HEK293T (cell line): ENCODE measurements at regions not wholly inside any gene's neighbourhood (a gene's known extent, or its start where the extent isn't known, plus 50 kb on each side); places are given as distances from the start of the nearest gene placed in this dataset.

Experiments used
- CTCF ChIA-PET: fragments of 350-600 bp; formaldehyde crosslinking; extraction: SDS; loops from one replicate; lab custom pipeline; 2021; ENCODE audit warnings: antibody characterized with exemption, inconsistent platforms; lab: Yijun Ruan, JAX
- POLR2A ChIA-PET: fragments of 350-600 bp; formaldehyde crosslinking; extraction: SDS; loops from one replicate; lab custom pipeline; 2020; ENCODE audit warnings: antibody characterized with exemption, inconsistent platforms; lab: Yijun Ruan, JAX
- DNase-seq: peaks from one replicate; pipeline ENCODE4 v3.0.0; 2012; ENCODE audit warnings: mixed read lengths; ENCODE audit errors: extremely low spot score
- ARNT ChIP-seq: fragments of 450-650 bp; IDR thresholded peaks from 2 replicates; pipeline ENCODE4 v1.6.1; 2017; ENCODE audit warnings: mild to moderate bottlenecking
- BHLHE40 ChIP-seq: fragments of 450-650 bp; IDR thresholded peaks from 2 replicates; pipeline ENCODE4 v1.6.1; 2016; ENCODE audit warnings: mild to moderate bottlenecking, moderate library complexity, borderline replicate concordance
- CTBP1 ChIP-seq: fragments of 450-650 bp; IDR thresholded peaks from 2 replicates; pipeline ENCODE4 v1.6.1; 2016; ENCODE audit warnings: borderline replicate concordance
- ELF4 ChIP-seq: fragments of 450-650 bp; IDR thresholded peaks from 2 replicates; pipeline ENCODE4 v1.6.1; 2017; ENCODE audit warnings: antibody characterized with exemption
- FOXA1 ChIP-seq: fragments of 450-650 bp; IDR thresholded peaks from 2 replicates; pipeline ENCODE4 v1.6.1; 2016; ENCODE audit warnings: mild to moderate bottlenecking
- FOXK2 ChIP-seq: fragments of 450-650 bp; IDR thresholded peaks from 2 replicates; pipeline ENCODE4 v1.6.1; 2016; ENCODE audit warnings: mild to moderate bottlenecking
- FOXM1 ChIP-seq: fragments of 450-650 bp; IDR thresholded peaks from 2 replicates; pipeline ENCODE4 v1.6.1; 2017; ENCODE audit warnings: mild to moderate bottlenecking, borderline replicate concordance
- HDGF ChIP-seq: fragments of 450-650 bp; IDR thresholded peaks from 2 replicates; pipeline ENCODE4 v1.6.1; 2017; ENCODE audit warnings: antibody characterized with exemption, borderline replicate concordance
- L3MBTL2 ChIP-seq: fragments of 450-650 bp; conservative IDR thresholded peaks from 2 replicates; pipeline ENCODE4 v1.6.1; 2016; ENCODE audit warnings: mild to moderate bottlenecking
- LEF1 ChIP-seq: fragments of 450-650 bp; IDR thresholded peaks from 2 replicates; pipeline ENCODE4 v1.6.1; 2017; ENCODE audit warnings: mild to moderate bottlenecking, borderline replicate concordance
- NFRKB ChIP-seq: fragments of 450-650 bp; IDR thresholded peaks from 2 replicates; pipeline ENCODE4 v1.6.1; 2016; ENCODE audit warnings: mild to moderate bottlenecking, moderate library complexity
- PKNOX1 ChIP-seq: fragments of 450-650 bp; IDR thresholded peaks from 2 replicates; pipeline ENCODE4 v1.6.1; 2016
- SP1 ChIP-seq: fragments of 450-650 bp; IDR thresholded peaks from 2 replicates; pipeline ENCODE4 v1.6.1; 2017
- SUZ12 ChIP-seq: fragments of 450-650 bp; IDR thresholded peaks from 2 replicates; pipeline ENCODE4 v1.6.1; 2016; ENCODE audit warnings: mild to moderate bottlenecking
- TARDBP ChIP-seq: fragments of 450-650 bp; IDR thresholded peaks from 2 replicates; pipeline ENCODE4 v1.6.1; 2016
- ZNF384 ChIP-seq: fragments of 450-650 bp; IDR thresholded peaks from 2 replicates; pipeline ENCODE4 v1.6.1; 2016

GRCh38 chr2:12288048-12288447, 428.7 kb upstream of the TRIB2 start:
- ChIA-PET POLR2A (no interaction called here), CTCF (no interaction called here)
- no peak for TF ChIP-seq FOXM1
- no peak for TF ChIP-seq NFRKB
- no peak for TF ChIP-seq BHLHE40
- TF ChIP-seq L3MBTL2 = no peak
- TF ChIP-seq CTBP1 = no peak
- TF ChIP-seq HDGF = no peak
- DNase-seq = no peak

- POLR2A ChIA-PET = no interaction called here
- CTCF ChIA-PET = no interaction called here
- TF ChIP-seq ZNF384 (no peak), ARNT (no peak), BHLHE40 (no peak), FOXA1 (no peak), HDGF (no peak), L3MBTL2 (no peak), NFRKB (no peak), SP1 (no peak), LEF1 (no peak)
- DNase-seq = no peak
These were observed 427.5 kb upstream of the TRIB2 start for GRCh38 chr2:12289120-12289802.

GRCh38 chr2:12291303-12291702, 425.4 kb upstream of the TRIB2 start:
- ChIA-PET CTCF (no interaction called here), POLR2A (no interaction called here)
- TF ChIP-seq L3MBTL2 (no peak), ELF4 (no peak), SUZ12 (no peak), FOXK2 (no peak), CTBP1 (no peak), SP1 (no peak), FOXM1 (no peak), ZNF384 (no peak), TARDBP (no peak), NFRKB (no peak), BHLHE40 (no peak), HDGF (no peak), PKNOX1 (no peak), ARNT (no peak), LEF1 (no peak), FOXA1 (no peak)
- DNase-seq = no peak

- CTCF ChIA-PET = no interaction called here
These were observed 422.9 kb upstream of the TRIB2 start for GRCh38 chr2:12293874-12294273.

DNA sequence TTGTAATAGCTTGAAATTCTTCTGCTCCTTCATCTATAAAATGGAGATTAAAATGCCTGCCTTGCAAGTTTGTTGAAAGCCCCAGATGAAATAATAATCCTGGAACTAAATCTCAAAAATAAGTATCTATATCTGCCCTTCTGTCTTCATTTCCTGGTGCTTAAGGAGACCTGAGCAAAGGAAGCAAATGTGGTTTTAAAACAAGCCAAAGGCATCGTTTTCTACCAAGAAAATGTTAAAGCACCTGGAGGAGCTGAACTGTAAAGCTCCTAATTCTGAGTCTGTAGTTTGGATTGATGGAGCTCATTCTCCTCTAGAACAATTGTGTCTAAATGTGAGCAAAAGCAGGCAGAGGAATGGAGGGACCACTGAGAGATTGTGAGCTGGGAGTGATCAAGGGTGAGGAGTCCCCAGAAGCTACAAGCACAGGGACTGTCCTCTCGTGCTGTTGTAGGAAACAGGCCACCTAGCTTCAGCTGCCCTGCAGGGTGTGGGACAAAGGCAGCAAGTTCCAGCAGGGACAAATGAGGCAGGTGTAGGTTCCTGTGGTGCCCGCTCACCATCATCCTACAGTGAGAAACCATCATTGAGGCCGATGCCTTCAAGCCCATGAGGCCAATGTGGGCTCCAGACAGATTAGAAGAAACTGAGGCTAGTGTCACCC, 420.7 kb upstream of the TRIB2 start:
- CTCF ChIA-PET = interaction anchor here (0.6 to 1.2 kb wide), 2 partner anchors 23 to 419 kb away, joined by 3 read pairs; no protein-coding TSS in a partner anchor
- no peak for DNase-seq
- TF ChIP-seq PKNOX1 (no peak), FOXM1 (no peak), HDGF (no peak), SUZ12 (no peak), CTBP1 (no peak)
- POLR2A ChIA-PET = no interaction called here

More at GRCh38 chr2:12293874-12294273, 422.9 kb upstream of the TRIB2 start:
- POLR2A ChIA-PET = no interaction called here
- TF ChIP-seq L3MBTL2 = no peak
- TF ChIP-seq TARDBP = no peak
- TF ChIP-seq SP1 = no peak
- TF ChIP-seq ELF4 = no peak
- no peak for TF ChIP-seq FOXA1
- no peak for TF ChIP-seq FOXM1
- TF ChIP-seq CTBP1 = no peak
- no peak for TF ChIP-seq ZNF384
- no peak for TF ChIP-seq SUZ12
- TF ChIP-seq LEF1 = no peak
- TF ChIP-seq FOXK2 = no peak
- TF ChIP-seq PKNOX1 = no peak
- TF ChIP-seq ARNT = no peak
- no peak for TF ChIP-seq NFRKB
- no peak for DNase-seq

DNA sequence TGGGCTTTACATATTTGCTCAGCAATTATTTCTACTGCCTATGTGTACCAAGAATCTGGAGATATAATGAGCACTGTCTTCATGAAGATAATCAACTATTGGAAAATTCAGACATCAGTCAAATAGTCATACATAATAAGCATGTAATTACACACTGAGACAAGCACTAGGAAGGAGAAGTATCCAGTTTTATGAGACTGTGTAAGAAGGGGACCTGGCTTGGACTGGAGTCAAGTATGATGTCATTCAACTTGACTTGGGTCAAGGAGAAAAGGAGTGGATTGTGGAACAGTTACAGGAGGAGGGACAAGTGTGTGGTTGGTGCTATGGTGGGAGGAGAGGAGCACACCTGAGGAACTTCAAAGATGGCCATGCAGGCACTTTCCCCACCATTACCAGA, 419.8 kb upstream of the TRIB2 start:
- DNase-seq = no peak
- TF ChIP-seq TARDBP = no peak
- no peak for TF ChIP-seq PKNOX1
- no peak for TF ChIP-seq L3MBTL2
- no peak for TF ChIP-seq ZNF384
- TF ChIP-seq BHLHE40 = no peak
- no peak for TF ChIP-seq LEF1
- no peak for TF ChIP-seq FOXK2
- TF ChIP-seq SUZ12 = no peak
- no peak for TF ChIP-seq ELF4
- no peak for TF ChIP-seq CTBP1
- TF ChIP-seq ARNT = no peak
- no peak for TF ChIP-seq NFRKB
- no peak for TF ChIP-seq HDGF
- no peak for TF ChIP-seq SP1
- no peak for TF ChIP-seq FOXM1
- no peak for TF ChIP-seq FOXA1
- ChIA-PET CTCF (no interaction called here), POLR2A (no interaction called here)
